ENCODE measurements at regions not wholly inside any gene's neighbourhood (a gene's known extent, or its start where the extent isn't known, plus 50 kb on each side); places are given as distances from the start of the nearest gene placed in this dataset.

- peaks cover 0 to 10% (median 2%) of the 10 kb centered on the region in 4 donors for H3K9me3 ChIP-seq (ENCODE audit: control insufficient read depth in 4 of 4, low read length in 3 of 4)
- no peaks in the 10 kb centered on the region for H3K27me3 ChIP-seq (ENCODE audit: control insufficient read depth in 4 of 4, insufficient read depth in 4 of 4, low read length in 3 of 4)
- 80% methylated on average over 4 of the region's 4 CpGs for WGBS
Measured at GRCh38 chr6:104349191-104349590, 510.5 kb downstream of the HACE1 start.

More at GRCh38 chr6:104349191-104349590, 510.5 kb downstream of the HACE1 start:
- Histone ChIP-seq H3K9ac (ENCODE audit: low read depth in 1 of 2, low read length in 2 of 2) (no peak overlapping the region), H3K36me3 (ENCODE audit: control insufficient read depth in 4 of 4, insufficient read depth in 3 of 4, low read depth in 1 of 4, low read length in 3 of 4) (no peaks in the 10 kb centered on the region), H3K4me1 (ENCODE audit: control insufficient read depth in 4 of 4, insufficient read depth in 4 of 4, low read length in 3 of 4) (no peaks in the 10 kb centered on the region), H3K27ac (ENCODE audit: low read depth in 1 of 2, low read length in 2 of 2) (no peak overlapping the region), H3K4me3 (ENCODE audit: low read depth in 1 of 3, low read length in 3 of 3) (no peak overlapping the region)
- TF ChIP-seq EGR1 (IDR thresholded peaks at IDR 0.05; ENCODE audit: low read depth in 2 of 2) = no peak
- no peak for TF ChIP-seq GABPA (IDR thresholded peaks at IDR 0.05 in 1 of 2, conservative IDR thresholded peaks at IDR 0.05 in 1 of 2)
- TF ChIP-seq NR2F2 (IDR thresholded peaks at IDR 0.05) = no peak
- TF ChIP-seq, protein P1, sequence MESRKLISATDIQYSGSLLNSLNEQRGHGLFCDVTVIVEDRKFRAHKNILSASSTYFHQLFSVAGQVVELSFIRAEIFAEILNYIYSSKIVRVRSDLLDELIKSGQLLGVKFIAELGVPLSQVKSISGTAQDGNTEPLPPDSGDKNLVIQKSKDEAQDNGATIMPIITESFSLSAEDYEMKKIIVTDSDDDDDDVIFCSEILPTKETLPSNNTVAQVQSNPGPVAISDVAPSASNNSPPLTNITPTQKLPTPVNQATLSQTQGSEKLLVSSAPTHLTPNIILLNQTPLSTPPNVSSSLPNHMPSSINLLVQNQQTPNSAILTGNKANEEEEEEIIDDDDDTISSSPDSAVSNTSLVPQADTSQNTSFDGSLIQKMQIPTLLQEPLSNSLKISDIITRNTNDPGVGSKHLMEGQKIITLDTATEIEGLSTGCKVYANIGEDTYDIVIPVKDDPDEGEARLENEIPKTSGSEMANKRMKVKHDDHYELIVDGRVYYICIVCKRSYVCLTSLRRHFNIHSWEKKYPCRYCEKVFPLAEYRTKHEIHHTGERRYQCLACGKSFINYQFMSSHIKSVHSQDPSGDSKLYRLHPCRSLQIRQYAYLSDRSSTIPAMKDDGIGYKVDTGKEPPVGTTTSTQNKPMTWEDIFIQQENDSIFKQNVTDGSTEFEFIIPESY (IDR thresholded peaks at IDR 0.05) = no peak
- TF ChIP-seq JUND (IDR thresholded peaks at IDR 0.05) = no peak
- TF ChIP-seq, protein P2, sequence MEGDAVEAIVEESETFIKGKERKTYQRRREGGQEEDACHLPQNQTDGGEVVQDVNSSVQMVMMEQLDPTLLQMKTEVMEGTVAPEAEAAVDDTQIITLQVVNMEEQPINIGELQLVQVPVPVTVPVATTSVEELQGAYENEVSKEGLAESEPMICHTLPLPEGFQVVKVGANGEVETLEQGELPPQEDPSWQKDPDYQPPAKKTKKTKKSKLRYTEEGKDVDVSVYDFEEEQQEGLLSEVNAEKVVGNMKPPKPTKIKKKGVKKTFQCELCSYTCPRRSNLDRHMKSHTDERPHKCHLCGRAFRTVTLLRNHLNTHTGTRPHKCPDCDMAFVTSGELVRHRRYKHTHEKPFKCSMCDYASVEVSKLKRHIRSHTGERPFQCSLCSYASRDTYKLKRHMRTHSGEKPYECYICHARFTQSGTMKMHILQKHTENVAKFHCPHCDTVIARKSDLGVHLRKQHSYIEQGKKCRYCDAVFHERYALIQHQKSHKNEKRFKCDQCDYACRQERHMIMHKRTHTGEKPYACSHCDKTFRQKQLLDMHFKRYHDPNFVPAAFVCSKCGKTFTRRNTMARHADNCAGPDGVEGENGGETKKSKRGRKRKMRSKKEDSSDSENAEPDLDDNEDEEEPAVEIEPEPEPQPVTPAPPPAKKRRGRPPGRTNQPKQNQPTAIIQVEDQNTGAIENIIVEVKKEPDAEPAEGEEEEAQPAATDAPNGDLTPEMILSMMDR (IDR thresholded peaks at IDR 0.05; ENCODE audit: low read depth, low read length, missing input control) = no peak
- no peak for TF ChIP-seq REST (IDR thresholded peaks at IDR 0.05)
- no peak for TF ChIP-seq HNF4A (conservative IDR thresholded peaks at IDR 0.05)
- no peak for TF ChIP-seq ATF3 (IDR thresholded peaks at IDR 0.05)
- no peak for DNase-seq (ENCODE audit: low spot score)

Measured in liver (tissue), 8 donors.